Stimulated activated CD4-positive, alpha-beta T cell treated with anti-CD3 and anti-CD28 coated beads, TNF-alpha, amount 100 ng/mL, for 4 hours (primary cell): ENCODE measurements at regions not wholly inside any gene's neighbourhood (a gene's known extent, or its start where the extent isn't known, plus 50 kb on each side); places are given as distances from the start of the nearest gene placed in this dataset.

ENCODE experiments used
- DNase-seq, 3 experiments: peaks; one replicate each; pipeline ENCODE4 v3.0.0-alpha.2; 2020; ENCODE audit warnings: low read depth in 3 of 3

GRCh38 chr14:32022525-32022924 is 54.6 kb upstream of the ARHGAP5 start:
- DNase-seq, result no peak

- no peak for DNase-seq
Measured at GRCh38 chr14:32022938-32023466, 54.1 kb upstream of the ARHGAP5 start.

- DNase-seq, result no peak
Measured at GRCh38 chr14:32023540-32023939, 53.6 kb upstream of the ARHGAP5 start.

- DNase-seq, result no peak
Measured at GRCh38 chr14:32027255-32027939, 49.7 kb upstream of the ARHGAP5 start.
